Loucy (cell line): ENCODE measurements at regions not wholly inside any gene's neighbourhood (a gene's known extent, or its start where the extent isn't known, plus 50 kb on each side); places are given as distances from the start of the nearest gene placed in this dataset.

Experiments used
- H2AFZ ChIP-seq: fragments of 200-600 bp; sonication (generic); 2 replicates; pipeline ENCODE4 v1.6.0; 2016; ENCODE audit warnings: antibody characterized with exemption, mild to moderate bottlenecking, low read length, moderate library complexity
- H3F3A ChIP-seq: fragments of 200-600 bp; 2 replicates; pipeline ENCODE4 v1.6.0; 2016; ENCODE audit warnings: antibody characterized with exemption, low read depth, mild to moderate bottlenecking
- H3K27me3 ChIP-seq: fragments of 200-600 bp; sonication (generic); 2 replicates; pipeline ENCODE4 v1.6.1; 2014; ENCODE audit warnings: low read length, mild to moderate bottlenecking; ENCODE audit not compliant: insufficient read depth, poor library complexity, severe bottlenecking
- H3K36me3 ChIP-seq: fragments of 200-600 bp; sonication (generic); 2 replicates; pipeline ENCODE4 v1.6.1; 2016; ENCODE audit warnings: low read length; ENCODE audit not compliant: insufficient read depth
- H3K4me1 ChIP-seq: fragments of 200-600 bp; sonication (generic); 2 replicates; pipeline ENCODE4 v1.5.1; 2014; ENCODE audit warnings: low read length, mild to moderate bottlenecking; ENCODE audit not compliant: insufficient read depth, poor library complexity, severe bottlenecking
- H3K4me2 ChIP-seq: fragments of 200-600 bp; sonication (generic); 2 replicates; pipeline ENCODE4 v1.6.0; 2014; ENCODE audit warnings: antibody characterized with exemption, low read length, low read depth, mild to moderate bottlenecking; ENCODE audit not compliant: poor library complexity, severe bottlenecking
- H3K4me3 ChIP-seq: fragments of 200-600 bp; sonication (generic); 2 replicates; pipeline ENCODE4 v1.5.1; 2014; ENCODE audit warnings: low read length, mild to moderate bottlenecking, mixed read lengths; ENCODE audit not compliant: poor library complexity, severe bottlenecking
- H3K79me2 ChIP-seq: fragments of 200-600 bp; sonication (generic); 2 replicates; pipeline ENCODE4 v1.6.1; 2014; ENCODE audit warnings: low read length; ENCODE audit not compliant: insufficient read depth
- H3K9ac ChIP-seq: fragments of 200-600 bp; sonication (generic); 2 replicates; pipeline ENCODE4 v1.6.0; 2014; ENCODE audit warnings: mild to moderate bottlenecking, low read depth, low read length, moderate library complexity; ENCODE audit not compliant: poor library complexity, severe bottlenecking
- H3K9me2 ChIP-seq: fragments of 200-600 bp; sonication (generic); replicated peaks from 2 replicates; pipeline ENCODE4 v1.6.1; 2016; ENCODE audit warnings: low read depth, low read length, mixed read lengths
- H3K9me3 ChIP-seq: fragments of 200-600 bp; sonication (generic); 2 replicates; pipeline ENCODE4 v1.6.1; 2014; ENCODE audit warnings: mild to moderate bottlenecking, antibody characterized with exemption, low read length, low read depth; ENCODE audit not compliant: insufficient read depth
- H4K20me1 ChIP-seq: fragments of 200-600 bp; sonication (generic); 2 replicates; pipeline ENCODE4 v1.6.0; 2014; ENCODE audit warnings: antibody characterized with exemption, low read length, mild to moderate bottlenecking; ENCODE audit not compliant: insufficient read depth, poor library complexity, severe bottlenecking
- CTCF ChIP-seq: fragments of 200-600 bp; sonication (generic); conservative IDR thresholded peaks from 2 replicates; pipeline ENCODE4 v1.5.1; 2014; ENCODE audit warnings: mild to moderate bottlenecking, antibody characterized with exemption, low read length
- EZH2phosphoT487 ChIP-seq: fragments of 200-600 bp; IDR thresholded peaks from 2 replicates; pipeline ENCODE4 v1.6.1; 2018; ENCODE audit warnings: antibody characterized with exemption, mild to moderate bottlenecking, moderate library complexity, borderline replicate concordance

- Histone ChIP-seq H3K4me1 (no peaks in the 10 kb centered on the region), H2AFZ (no peak overlapping the region), H3K79me2 (no peaks in the 10 kb centered on the region), H3F3A (no peaks in the 10 kb centered on the region), H3K36me3 (no peaks in the 10 kb centered on the region), H4K20me1 (no peaks in the 10 kb centered on the region), H3K27me3 (no peaks in the 10 kb centered on the region), H3K9me3 (peaks cover 8% of the 10 kb centered on the region; the same call in 1 of the 2 replicates), H3K9ac (no peak overlapping the region), H3K4me2 (no peak overlapping the region), H3K4me3 (no peak overlapping the region), H3K9me2 (no peaks in the 10 kb centered on the region)
- TF ChIP-seq EZH2phosphoT487: no peak
- no peak for TF ChIP-seq CTCF
Observed at GRCh38 chr1:5111581-5111980, 457.2 kb downstream of the AJAP1 start.

GRCh38 chr1:5110508-5110907 is 456.1 kb downstream of the AJAP1 start:
- H2AFZ ChIP-seq: no peak overlapping the region
- no peaks in the 10 kb centered on the region for H3K27me3 ChIP-seq
- no peaks in the 10 kb centered on the region for H3K9me2 ChIP-seq
- H3K9ac ChIP-seq: no peak overlapping the region
- H3K9me3 ChIP-seq: peaks cover 8% of the 10 kb centered on the region; the same call in 1 of the 2 replicates
- TF ChIP-seq CTCF: no peak
- TF ChIP-seq EZH2phosphoT487: no peak
- H3K36me3 ChIP-seq: no peaks in the 10 kb centered on the region
- no peak overlapping the region for H3K4me3 ChIP-seq
- no peaks in the 10 kb centered on the region for H3F3A ChIP-seq
- no peaks in the 10 kb centered on the region for H3K4me1 ChIP-seq
- no peak overlapping the region for H3K4me2 ChIP-seq
- no peaks in the 10 kb centered on the region for H3K79me2 ChIP-seq
- no peaks in the 10 kb centered on the region for H4K20me1 ChIP-seq

DNA sequence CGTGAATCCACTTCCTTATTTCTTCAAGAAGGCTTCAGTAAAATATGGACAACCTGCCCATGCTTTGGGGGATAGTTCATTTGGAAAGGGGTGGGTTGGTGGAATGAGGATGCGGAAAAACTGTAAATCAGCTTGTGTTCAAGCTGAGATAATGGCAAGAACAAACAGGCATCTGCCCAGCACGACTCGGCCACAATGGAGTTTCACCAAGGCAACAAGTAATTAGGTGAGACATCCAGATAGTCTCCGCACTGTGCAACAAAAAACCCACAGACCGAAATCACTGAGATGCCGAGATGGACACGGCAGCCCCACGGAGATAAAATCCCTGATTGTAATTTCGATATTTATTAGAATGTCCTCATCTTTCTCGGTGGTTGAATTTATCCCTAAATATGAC is 455.2 kb downstream of the AJAP1 start:
- Histone ChIP-seq H4K20me1 (no peaks in the 10 kb centered on the region), H3K4me2 (no peak overlapping the region), H3K9ac (no peak overlapping the region), H3K4me1 (no peaks in the 10 kb centered on the region), H3K36me3 (no peaks in the 10 kb centered on the region), H3F3A (no peaks in the 10 kb centered on the region), H3K9me2 (no peaks in the 10 kb centered on the region), H3K4me3 (no peak overlapping the region), H3K9me3 (peaks cover 8% of the 10 kb centered on the region; the same call in 1 of the 2 replicates), H3K27me3 (no peaks in the 10 kb centered on the region), H2AFZ (no peak overlapping the region), H3K79me2 (no peaks in the 10 kb centered on the region)
- TF ChIP-seq EZH2phosphoT487 (no peak), CTCF (no peak)
